ENCODE measurements at regions not wholly inside any gene's neighbourhood (a gene's known extent, or its start where the extent isn't known, plus 50 kb on each side); places are given as distances from the start of the nearest gene placed in this dataset.

DNA sequence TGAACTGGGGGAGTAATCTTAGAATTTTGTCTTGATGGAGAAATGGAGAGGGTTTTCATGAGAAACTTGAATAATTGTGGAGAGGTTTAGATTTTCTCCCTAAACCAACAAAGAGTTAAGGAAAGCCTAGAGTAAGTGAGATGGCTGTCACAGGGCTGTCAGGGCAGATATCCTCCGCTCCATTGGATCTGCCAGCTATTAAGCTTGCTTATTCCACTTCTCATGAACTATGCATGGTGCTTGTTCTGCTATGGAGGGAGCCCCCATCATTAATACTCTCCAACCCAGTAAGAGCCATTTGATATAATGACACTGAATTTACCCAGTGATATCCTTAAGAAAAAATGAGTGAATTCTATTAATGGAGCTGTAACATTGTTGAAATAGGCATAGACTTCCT is 342.8 kb upstream of the MTNR1B start:
- DNase-seq: no peak

DNA sequence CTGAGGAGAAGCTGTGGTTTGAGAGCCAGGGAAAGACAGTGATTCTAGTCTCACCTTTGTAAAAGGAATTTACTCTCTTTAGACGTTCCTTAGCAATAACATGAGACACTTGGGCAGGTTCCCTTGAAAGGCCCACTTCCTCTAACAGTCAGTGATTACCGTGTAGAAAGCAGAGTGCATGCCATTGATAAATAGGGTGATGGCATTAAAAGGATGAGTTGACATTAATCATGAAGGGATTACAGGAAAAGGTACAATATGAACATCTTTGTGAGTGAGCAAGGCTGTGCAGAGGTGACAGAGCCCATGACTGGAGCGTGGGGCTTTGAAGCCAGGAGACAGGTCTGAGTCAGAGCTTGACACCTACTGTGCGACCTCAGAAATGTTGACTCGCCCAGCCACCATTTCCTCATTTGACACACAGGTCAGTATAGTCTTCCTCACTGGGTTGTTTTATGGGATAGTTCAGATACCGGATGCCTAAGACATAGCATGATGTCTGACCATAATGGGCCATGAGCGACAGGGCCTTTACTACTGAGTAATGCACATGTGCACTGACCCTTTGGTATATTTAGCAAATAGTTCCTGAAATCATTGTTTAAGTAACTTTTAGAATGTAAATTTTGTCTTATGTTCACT is 341.7 kb upstream of the MTNR1B start:
- no peak for DNase-seq

DNA sequence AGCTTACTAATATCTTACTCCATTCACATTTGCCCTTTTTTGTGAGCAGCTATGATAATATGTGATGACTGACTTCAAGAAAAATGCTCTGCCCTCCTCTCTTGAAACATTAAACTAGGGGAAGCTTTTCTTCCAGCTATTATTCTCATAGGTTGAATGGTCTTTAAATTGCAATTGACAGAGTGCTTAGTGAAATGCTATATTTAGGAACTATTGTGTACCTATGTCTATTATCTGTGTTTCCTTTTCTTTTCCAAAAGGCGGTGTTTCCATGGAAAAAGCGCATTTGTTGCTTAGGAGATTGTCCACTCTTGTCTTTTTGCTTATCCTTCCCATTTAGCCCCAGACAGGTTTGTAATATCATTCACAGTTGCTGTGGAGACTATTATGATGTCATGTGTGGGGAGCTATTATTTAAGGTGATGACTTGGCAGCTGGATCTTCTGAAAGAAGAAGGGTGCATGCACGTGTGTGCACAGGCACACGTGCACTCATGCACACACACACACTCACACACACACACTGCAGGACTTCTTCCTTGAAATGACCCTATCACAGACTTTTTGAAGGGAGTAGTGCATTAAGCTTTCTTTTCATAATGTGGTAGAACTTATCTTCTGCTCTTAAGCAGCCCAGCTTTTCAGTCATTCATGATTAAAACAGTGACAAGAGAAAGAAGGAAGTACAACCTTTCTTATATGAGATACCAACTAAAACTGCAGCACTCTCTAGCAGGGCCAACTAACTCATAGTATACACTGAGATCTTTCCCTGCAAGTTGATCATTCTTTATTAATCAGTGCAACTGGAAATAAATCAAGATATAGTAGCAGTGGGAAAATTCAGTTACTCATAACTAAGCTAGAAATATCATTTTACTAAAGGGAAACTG is 340.8 kb upstream of the MTNR1B start:
- DNase-seq: no peak

DNA sequence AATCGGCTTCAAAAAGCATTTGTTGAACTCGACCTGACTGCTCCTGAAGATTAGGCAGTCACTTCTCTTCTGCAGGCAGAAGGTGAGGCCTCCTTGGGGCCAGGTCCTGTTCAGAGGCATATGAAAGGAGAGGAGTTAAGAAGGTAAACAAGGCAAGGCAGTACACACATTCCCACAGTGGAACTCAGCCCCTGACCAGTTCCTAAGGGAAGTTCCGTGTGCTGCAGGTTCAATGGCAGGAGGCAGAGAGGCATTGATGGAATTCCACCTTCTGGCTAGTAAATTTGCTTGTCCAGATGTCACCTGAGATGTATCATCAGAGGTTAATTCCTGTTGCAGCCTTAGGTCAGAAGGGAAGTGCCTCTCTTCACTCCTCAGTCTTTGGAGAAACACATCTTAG is 337.0 kb upstream of the MTNR1B start:
- DNase-seq: no peak

DNA sequence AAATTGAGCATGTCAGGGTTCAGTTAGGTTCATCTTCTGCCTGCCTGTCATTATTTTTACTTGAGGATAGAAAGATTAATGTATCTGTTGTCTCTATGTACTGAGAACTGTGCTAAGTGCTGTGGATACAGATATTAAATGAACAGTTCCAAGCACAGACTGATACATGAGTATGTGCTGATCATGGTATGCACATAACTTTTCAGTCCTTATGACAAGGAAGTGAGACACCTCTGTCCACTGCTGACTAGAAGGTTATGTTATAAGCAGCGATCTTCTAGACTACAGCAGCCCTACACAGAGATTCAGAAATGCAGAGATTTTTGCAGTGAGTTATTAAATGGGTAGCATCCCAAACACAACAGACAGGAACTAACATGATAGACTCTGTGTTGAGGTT is 335.6 kb upstream of the MTNR1B start:
- no peak for DNase-seq

DNA sequence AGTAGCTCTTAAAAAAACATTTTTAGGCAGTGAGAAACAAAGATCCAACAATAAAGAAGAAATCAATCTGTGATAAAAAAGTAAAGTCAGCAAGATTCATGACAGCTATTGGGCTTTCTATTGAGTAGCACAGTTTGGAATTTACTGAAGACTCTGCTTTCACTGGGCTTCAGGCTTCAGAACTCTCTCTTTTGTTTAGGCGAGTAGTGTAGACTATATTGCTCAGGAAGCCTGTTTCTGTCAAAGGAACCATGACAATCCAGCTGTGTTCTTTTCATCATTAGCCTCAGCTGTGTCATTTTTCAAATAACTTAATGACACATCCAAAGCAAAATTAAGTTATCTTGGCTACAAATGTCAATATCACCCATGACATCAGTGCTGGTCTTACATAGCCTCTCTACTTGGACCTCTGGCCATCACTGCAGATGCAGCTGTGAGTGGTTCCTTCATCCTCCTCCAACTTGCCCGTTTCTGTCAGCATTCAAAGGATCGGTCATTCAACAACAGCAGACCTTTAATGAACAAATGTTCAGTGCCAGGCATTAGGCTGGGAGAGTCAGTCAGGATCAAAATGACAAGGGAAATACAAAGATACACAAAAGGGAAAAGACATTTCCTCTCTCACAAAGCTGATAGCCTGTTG is 332.8 kb upstream of the MTNR1B start:
- no peak for DNase-seq

DNA sequence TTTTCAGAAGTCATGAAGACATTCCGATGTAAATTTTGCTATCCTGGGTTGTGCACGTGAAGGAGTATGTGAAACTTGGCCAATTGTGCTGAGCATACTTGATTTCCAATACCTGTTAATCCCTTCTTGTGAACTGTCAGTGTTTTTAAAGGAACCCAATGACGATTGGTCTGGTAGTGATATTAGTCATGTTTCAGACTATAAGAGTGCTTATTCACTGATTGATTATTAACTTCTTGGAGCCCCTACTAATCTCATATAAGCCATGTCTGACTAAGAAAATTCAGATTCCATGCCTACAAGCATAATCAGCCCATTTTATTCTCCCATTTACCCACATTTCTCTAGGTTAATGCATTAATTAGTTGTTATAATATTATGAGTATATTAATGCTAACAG is 330.8 kb upstream of the MTNR1B start:
- no peak for DNase-seq

DNA sequence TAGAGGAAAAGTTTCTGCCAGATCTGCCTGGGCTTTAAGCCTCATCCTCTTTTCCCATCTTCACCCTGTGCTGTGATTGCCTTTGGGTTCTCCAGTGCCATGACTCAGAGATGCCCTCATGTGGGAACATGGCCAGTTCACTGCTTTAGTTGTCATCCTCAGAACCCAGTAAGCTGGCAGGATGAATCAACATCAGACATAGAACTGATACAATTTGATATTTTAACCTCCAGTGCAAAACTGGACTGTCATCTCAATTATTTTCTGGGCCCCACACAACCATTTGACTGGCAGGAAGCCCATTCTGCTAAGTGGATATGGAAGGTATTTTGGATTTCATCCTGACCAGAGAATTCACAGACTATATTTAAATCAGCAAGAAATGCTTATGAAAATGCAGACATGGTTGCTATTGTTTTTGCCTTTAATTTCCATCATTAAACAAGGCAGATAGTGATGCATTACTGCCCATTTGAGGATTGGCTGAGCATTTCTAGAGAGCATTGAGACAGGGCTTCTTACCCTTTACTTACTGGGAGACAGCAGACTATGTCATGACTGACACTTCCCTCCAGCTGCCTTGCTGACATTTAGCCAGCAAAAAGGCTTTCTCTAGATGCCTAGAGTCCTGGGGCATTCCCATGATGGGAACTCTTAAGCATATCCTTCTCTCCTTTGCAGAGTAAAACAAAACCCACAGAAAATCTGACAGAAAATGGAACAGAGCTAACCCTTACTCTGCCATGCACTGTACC is 327.1 kb upstream of the MTNR1B start:
- DNase-seq: no peak

DNA sequence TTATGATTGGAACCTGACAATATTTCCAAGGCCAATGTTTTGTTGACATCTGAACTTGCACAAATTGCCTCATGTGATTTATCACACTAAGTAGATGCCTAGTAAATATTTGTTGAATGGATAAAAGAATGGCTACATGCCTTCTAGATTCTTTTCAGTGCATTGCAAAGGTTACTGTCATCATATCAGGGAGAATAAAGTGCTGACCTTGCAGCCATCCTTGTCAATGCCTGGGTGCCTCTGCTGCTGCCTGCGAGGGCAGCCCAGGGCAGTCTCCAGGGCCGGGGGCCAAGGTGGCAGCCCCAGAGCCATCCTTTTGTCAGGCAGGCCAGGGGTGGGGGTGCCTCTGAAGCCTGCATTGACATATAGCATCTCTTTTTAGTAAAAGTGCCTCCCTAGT is 325.6 kb upstream of the MTNR1B start:
- DNase-seq: no peak

DNA sequence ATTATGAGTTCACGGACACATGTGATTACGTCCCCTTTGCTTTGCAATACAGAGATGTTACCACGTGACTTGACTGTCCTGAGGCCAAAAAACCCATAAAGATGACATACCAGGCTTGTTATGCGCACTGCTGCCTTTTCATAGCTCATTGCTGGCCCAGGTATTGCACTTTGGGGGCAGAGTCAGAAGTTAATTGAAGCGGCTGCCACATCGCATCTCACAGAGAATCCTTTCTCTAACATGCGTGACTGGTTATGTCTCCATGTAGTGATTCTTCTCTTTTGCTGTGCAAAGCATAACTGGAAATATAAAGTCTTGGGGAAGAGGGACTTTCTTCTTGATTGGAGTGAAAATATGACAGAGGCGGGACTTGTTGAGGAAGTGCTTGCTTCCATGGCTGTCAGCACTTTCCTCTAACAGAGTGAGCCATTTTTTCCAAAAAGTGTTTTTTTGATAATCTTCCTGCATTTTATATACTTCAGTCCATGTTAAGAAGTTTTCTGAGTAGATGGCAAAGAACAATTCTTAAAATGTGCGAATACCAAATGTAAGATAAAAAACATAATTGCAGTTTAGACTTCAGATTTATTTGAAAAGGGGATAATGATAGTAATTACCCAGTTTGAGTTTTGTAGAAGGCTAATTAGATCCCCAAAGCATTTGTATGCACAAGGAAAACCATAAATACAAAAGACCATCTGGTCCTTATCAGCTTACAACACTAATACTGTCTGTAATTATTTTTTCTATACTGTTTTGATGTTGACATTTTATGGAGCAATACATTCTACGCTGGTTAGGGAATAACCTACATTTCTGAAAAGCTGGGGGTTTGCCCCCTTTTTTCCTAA is 324.6 kb upstream of the MTNR1B start:
- DNase-seq: no peak

DNA sequence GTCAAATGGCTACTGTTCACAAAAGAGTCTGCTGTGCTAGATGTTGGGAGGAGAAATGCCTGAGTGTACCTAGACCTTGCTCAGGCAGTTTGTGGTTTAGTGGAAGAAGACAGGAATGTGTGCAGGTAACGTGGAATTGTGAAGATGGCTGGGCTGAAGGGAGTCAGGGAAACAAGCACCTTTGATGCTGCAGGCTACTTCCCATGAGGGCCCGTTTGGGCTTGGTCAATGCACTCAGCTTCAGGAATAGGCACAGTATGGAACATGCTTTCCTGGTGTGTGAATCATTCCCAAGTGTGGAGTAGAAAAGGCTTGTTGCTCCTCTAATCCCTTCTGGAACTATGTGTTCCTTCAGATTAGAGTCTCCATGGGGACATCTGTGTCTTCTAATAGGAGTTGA is 318.3 kb upstream of the MTNR1B start:
- DNase-seq: no peak

DNA sequence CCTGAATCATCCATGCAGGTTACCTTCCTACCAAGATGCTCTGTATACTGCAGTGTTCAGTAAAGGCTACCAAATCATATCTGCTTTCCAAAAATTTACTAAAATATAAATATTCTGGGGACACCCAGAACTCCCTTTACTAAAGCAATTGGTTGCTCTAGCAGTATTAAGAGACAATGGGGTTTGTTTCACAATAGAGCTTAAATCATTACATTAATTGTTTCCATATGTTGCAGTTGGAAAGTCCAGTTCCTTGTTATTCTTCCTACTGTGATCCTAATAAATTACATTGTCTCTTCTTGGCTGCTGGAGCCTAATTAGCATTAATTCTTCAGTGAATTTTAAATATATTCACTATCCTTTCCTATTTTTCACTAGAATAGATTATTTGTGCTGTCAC is 316.0 kb upstream of the MTNR1B start:
- DNase-seq: no peak

DNA sequence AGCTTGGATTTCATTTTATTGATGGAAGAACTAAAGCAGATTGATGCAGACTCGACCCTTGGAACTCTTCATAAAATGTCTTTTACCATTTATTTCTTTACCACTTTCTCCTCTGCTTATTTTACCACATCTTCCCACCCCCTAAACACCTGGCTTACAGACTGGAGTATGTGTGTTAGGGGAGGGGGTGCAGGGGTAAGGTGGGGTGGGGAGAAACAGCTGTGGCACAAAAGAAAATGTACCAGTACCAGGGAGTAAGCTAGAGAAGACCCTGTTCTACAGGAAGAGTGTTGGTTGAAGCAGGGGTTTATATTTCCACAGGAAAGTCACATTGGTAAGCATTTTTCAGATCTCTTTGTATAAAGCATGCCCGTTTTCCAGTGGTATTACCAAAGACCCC is 312.7 kb upstream of the MTNR1B start:
- no peak for DNase-seq

DNA sequence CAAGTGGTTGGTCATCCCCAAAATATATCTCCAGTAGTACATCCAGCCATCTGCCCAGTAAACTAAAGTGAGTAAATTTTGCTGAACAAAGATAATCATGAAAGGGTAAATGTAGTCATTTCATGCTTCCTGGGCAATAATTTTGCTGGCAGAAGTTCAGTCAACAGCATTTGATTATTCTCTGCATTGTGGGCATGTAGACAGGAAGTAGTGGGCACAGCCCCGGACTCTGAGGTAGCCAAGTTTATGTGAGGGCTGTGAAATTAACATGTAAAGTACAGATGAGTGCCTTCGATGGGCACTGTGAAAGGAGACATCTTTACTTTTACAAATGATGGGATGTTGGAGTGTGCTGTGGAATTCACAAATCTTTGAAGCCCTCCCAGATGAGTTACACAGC is 312.2 kb upstream of the MTNR1B start:
- no peak for DNase-seq

DNA sequence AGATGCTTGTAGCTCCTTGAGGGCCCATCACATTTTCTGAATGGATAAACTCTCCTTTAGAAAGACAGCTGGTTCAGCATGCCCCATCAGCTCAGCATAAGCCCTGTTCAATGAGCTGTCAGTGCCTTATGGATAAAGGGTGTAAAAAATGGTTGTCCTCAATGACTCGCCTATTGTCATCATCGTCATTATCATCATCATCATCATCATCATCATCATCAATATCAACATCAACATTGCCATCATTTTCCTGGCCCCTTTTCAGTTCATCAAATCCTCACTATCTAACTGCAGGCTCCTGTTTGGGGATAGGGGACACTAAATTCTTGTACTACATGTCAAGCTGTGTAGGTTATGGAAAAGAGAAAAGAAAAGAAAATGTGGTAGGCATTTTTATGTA is 310.7 kb upstream of the MTNR1B start:
- DNase-seq: no peak

DNA sequence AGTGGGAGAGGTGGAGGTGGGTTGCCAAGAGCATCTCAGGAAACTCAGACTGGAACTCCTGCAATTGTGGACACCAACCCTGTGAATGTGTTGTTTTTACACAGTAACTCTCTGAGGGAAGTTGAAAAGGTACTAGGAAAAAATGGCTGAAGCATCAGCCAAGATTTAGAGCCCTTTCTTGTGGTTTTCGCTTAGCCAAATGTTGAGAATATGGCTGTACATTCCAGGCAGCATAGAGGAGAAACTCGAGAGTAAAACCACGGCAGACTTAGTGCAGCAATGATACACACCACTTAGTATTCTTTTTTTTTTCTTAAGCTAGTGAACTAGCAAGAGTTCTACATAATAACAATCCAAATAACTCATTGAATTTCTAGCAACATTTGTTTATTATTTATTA is 309.7 kb upstream of the MTNR1B start:
- no peak for DNase-seq

DNA sequence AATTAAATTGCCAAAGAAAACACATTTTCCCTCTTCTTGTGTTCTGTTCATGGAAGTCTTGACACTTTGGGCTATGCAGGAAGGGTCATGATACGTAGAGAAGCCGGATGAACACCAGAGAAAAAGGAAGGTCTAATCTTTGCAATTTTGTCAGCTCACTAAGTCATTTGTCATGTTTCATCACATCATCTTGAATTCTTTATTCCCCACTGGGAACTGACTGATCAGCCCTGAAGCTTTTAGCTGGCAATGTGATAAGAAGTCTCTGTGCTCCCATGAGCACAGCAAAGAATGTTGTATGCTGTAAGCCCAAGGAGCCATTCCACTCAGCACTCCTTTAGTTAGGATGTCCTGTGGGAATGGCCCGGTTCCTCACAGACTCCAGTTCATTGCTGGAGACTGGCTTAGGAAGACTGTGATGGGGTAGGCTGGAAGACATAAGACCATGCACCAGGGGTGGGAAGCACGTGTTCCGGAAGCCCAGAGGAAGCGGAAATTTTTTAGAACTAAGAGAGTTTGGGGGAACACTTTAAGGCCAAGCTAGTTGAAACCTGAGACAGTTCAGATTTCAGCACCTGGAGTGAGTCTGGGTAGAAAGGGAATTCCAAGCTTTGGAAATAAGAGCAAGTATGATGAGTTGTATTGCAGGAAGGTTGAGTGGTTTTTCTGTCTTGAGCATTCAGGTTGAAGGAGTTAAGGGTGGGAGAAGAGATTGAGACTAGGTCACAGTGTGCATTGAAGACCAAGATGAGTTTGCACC is 306.7 kb upstream of the MTNR1B start:
- DNase-seq: no peak

DNA sequence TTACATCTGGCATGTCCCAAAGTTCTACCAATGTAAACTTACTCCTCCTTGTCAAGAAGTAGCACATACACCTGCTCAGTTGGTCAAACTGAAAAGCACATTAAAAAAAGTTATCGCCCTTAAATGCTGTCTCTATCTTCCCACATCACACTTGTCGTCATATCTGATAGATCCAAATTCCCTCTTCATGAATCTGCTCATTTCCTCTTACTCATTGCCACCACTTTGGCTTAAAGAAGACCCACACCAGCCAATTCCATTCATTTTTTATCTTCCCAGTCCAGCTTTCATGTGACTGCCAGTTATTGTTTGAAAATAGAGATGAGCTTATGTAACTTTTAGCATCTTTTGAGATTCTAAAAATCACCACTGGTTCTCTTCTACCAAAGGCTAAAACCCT is 305.9 kb upstream of the MTNR1B start:
- DNase-seq: no peak

DNA sequence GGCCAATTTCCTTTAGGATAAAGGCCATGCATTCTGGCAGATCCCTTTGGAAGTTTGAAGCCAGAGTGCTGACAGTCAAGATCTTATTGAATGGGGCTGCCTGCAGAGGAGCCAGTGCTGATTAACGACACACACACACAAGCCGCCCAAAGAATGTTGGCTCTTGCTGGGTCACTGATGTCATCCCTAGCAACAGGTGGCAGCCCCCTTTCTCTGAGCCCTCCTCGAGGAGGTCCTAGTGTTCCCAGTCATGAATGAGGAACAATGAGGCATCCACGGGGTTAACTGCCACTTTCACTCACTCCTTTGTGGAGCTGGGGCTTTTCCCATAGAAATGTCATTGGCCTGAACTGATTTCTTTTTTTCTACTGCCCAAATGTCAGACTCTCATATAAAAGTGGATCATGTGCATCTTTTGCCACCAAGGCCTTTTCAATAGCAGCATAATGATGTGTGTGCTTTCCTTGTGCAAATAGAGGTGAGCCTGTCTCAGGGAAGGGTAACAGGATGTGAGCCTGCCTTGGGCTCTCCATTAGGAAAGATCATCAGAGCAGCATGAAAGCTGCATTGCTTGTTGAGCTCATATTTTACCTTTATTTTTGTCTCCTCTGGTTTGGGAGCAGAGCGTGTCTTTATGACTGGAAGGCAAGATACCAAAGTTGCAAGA is 301.8 kb upstream of the MTNR1B start:
- peak; percentile 35 to 40 for DNase-seq

DNA sequence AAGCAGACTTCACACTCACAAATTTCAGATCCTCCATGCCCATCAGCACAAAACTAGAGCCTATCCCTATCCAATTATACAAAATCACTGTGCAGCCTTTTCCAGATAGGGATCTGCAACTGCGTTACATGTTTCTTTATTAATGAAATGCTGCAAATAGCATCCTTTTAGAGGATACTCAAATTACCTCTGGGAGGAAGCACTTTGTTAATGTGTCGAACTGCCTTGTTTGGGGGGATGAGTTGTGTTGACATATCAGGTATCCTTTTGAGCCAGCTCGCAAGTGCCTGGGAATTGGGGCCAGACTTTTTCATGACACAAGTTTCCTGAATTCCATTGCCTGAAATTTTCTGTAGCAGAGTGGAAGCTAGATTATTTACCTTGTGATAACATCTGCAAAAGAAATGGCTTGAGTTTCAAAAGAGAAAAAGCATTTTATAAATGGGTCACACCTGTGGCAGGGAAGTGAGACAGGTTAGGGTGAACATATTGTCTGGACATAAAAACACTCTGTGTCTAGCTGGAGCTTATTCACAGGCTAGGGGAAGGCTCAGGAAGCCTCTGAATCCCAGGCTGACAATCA is 299.1 kb upstream of the MTNR1B start:
- no peak for DNase-seq

DNA sequence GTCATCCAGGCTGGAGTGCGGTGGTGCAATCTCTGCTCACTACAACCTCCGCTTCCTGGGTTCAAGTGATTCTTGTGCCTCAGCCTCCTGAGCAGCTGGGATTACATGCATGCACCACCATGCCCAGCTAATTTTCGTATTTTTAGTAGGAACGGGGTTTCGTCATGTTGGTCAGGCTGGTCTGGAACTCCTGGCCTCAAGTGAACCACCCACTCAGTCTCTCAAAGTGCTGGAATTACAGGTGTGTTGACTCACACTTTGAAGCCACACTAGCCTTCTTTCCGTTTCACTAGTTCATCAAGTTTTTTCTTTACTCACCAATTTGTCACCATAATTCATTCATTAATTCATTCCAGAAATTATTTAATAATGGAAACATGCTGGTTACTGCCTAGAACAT is 298.4 kb upstream of the MTNR1B start:
- no peak for DNase-seq
